Panc1 (cell line): ENCODE measurements at regions not wholly inside any gene's neighbourhood (a gene's known extent, or its start where the extent isn't known, plus 50 kb on each side); places are given as distances from the start of the nearest gene placed in this dataset.

ENCODE experiments used
- ATAC-seq: fragments of 200-7000 bp; cut with Tn5 transposase; 2 replicates; pipeline ENCODE4 v1.9.1; 2020; ENCODE audit warnings: mild to moderate bottlenecking, moderate library complexity
- BruUV-seq: library from RNA; stranded (reverse); fragments of 400-500 nt; replicated peaks from 2 replicates; lab custom pipeline; 2021; lab: Mats Ljungman, UMichigan
- CTCF ChIA-PET: fragments of 300-600 bp; sonication (Branson Sonifier 250); formaldehyde crosslinking; loops from one replicate; lab custom pipeline; 2022; ENCODE audit warnings: antibody characterized with exemption; lab: Charles Lee
- POLR2A ChIA-PET: fragments of 300-600 bp; sonication (Branson Sonifier 250); formaldehyde crosslinking; loops from one replicate; lab custom pipeline; 2022; ENCODE audit warnings: antibody characterized with exemption; lab: Charles Lee
- DNase-seq: peaks from one replicate; pipeline ENCODE4 v3.0.0-alpha.2; 2010; ENCODE audit warnings: low read depth, low spot score
- H3K27ac ChIP-seq: 2 replicates; pipeline ENCODE4 v1.5.1; 2011; ENCODE audit warnings: mild to moderate bottlenecking, low read length, inconsistent platforms
- H3K27me3 ChIP-seq: fragments of 200-500 bp; sonication (Bioruptor generic); 2 replicates; pipeline ENCODE4 v1.6.0; 2014; ENCODE audit warnings: low read length, inconsistent platforms; ENCODE audit not compliant: control insufficient read depth, insufficient read depth
- H3K36me3 ChIP-seq: fragments of 200-500 bp; sonication (Bioruptor generic); 2 replicates; pipeline ENCODE4 v1.5.1; 2014; ENCODE audit warnings: inconsistent platforms, mild to moderate bottlenecking, low read length, moderate library complexity; ENCODE audit not compliant: control insufficient read depth, insufficient read depth
- H3K4me1 ChIP-seq: 2 replicates; pipeline ENCODE4 v1.5.1; 2011; ENCODE audit warnings: inconsistent platforms, mild to moderate bottlenecking, low read length, moderate library complexity; ENCODE audit not compliant: control insufficient read depth, insufficient read depth
- H3K4me3 ChIP-seq, 2 experiments: 2 replicates each; pipeline ENCODE4 v1.5.1; 2011 to 2012; ENCODE audit warnings: low read depth in 2 of 2, low read length in 2 of 2, mild to moderate bottlenecking in 2 of 2, inconsistent platforms in 1 of 2, moderate library complexity in 1 of 2
- H3K9me3 ChIP-seq: fragments of 200-500 bp; sonication (Bioruptor generic); 2 replicates; pipeline ENCODE4 v1.5.1; 2014; ENCODE audit warnings: low read depth, mild to moderate bottlenecking, inconsistent platforms, low read length, moderate library complexity; ENCODE audit not compliant: control insufficient read depth, insufficient read depth
- POLR2AphosphoS5 ChIP-seq: IDR thresholded peaks from 2 replicates; pipeline ENCODE4 v1.6.1; 2012; ENCODE audit warnings: mild to moderate bottlenecking, low read depth, low read length, moderate library complexity
- SIN3A ChIP-seq: IDR thresholded peaks from 2 replicates; pipeline ENCODE4 v1.6.1; 2012; ENCODE audit warnings: low read depth, mild to moderate bottlenecking, low read length, moderate library complexity, borderline replicate concordance; ENCODE audit not compliant: insufficient read depth
- TCF7L2 ChIP-seq: IDR thresholded peaks from 2 replicates; pipeline ENCODE4 v1.6.1; 2011; ENCODE audit warnings: mild to moderate bottlenecking, low read depth, low read length, inconsistent platforms
- in situ Hi-C: cut with HindIII; loops from 2 replicates; pipeline ENCODE4 v1.10.0; 2016; ENCODE audit warnings: low sequenced_read_pairs, low pct_unique_long_range_greater_than_20kb
- intact Hi-C: fragments of 100-400 bp; cut with micrococcal nuclease; formaldehyde crosslinking; loops from one replicate; pipeline ENCODE4 v1.10.0; 2022; ENCODE audit not compliant: unreplicated experiment
- TF ChIP-seq, protein P1 (sequence below), 2 experiments: IDR thresholded peaks; 2 replicates each; pipeline ENCODE4 v1.6.1; 2011 to 2012; ENCODE audit warnings: low read depth in 2 of 2, control low read depth in 1 of 2, low read length in 1 of 2, mild to moderate bottlenecking in 1 of 2, moderate library complexity in 1 of 2; ENCODE audit not compliant: insufficient read depth in 1 of 2
- TF ChIP-seq, protein P2 (sequence below): fragments of 450-650 bp; IDR thresholded peaks from 2 replicates; pipeline ENCODE4 v1.5.1; 2017; ENCODE audit warnings: mild to moderate bottlenecking

- no TSS peak for BruUV-seq
Observed at GRCh38 chr15:29990035-29990434, 92.7 kb upstream of the GOLGA8J start.

DNA sequence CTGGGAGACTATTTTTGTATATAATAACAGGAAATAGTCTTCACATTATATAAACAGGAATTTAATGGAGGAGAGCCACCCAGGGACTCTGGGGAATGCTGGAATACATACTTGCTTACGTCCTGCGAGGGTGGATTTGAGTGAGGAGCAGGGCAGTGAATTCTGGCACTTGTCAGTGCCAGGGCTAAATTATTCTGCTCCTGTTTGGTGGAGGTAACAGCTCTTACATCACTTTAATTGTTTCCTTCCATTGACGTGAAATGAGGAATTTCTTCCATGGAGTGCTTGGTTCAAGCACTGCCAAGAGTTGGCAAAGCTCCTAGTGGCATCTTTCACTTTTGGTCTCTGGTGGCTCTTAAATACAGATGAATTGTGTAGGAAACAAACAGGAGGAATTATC, 94.1 kb upstream of the GOLGA8J start:
- Histone ChIP-seq H3K4me1 (no peaks in the 10 kb centered on the region), H3K9me3 (no peaks in the 10 kb centered on the region), H3K27ac (no peak overlapping the region), H3K4me3 (no peak overlapping the region), H3K27me3 (peaks cover 7% of the 10 kb centered on the region; the same call in 1 of the 2 replicates), H3K36me3 (no peaks in the 10 kb centered on the region)
- no TSS peak for BruUV-seq
- TF ChIP-seq TCF7L2 (no peak), POLR2AphosphoS5 (no peak), SIN3A (no peak)
- TF ChIP-seq, protein P1, sequence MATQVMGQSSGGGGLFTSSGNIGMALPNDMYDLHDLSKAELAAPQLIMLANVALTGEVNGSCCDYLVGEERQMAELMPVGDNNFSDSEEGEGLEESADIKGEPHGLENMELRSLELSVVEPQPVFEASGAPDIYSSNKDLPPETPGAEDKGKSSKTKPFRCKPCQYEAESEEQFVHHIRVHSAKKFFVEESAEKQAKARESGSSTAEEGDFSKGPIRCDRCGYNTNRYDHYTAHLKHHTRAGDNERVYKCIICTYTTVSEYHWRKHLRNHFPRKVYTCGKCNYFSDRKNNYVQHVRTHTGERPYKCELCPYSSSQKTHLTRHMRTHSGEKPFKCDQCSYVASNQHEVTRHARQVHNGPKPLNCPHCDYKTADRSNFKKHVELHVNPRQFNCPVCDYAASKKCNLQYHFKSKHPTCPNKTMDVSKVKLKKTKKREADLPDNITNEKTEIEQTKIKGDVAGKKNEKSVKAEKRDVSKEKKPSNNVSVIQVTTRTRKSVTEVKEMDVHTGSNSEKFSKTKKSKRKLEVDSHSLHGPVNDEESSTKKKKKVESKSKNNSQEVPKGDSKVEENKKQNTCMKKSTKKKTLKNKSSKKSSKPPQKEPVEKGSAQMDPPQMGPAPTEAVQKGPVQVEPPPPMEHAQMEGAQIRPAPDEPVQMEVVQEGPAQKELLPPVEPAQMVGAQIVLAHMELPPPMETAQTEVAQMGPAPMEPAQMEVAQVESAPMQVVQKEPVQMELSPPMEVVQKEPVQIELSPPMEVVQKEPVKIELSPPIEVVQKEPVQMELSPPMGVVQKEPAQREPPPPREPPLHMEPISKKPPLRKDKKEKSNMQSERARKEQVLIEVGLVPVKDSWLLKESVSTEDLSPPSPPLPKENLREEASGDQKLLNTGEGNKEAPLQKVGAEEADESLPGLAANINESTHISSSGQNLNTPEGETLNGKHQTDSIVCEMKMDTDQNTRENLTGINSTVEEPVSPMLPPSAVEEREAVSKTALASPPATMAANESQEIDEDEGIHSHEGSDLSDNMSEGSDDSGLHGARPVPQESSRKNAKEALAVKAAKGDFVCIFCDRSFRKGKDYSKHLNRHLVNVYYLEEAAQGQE (IDR thresholded peaks at IDR 0.05; ENCODE audit: insufficient read depth in 1 of 2, low read depth in 2 of 2, low read length in 1 of 2): no peak
- TF ChIP-seq, protein P2, sequence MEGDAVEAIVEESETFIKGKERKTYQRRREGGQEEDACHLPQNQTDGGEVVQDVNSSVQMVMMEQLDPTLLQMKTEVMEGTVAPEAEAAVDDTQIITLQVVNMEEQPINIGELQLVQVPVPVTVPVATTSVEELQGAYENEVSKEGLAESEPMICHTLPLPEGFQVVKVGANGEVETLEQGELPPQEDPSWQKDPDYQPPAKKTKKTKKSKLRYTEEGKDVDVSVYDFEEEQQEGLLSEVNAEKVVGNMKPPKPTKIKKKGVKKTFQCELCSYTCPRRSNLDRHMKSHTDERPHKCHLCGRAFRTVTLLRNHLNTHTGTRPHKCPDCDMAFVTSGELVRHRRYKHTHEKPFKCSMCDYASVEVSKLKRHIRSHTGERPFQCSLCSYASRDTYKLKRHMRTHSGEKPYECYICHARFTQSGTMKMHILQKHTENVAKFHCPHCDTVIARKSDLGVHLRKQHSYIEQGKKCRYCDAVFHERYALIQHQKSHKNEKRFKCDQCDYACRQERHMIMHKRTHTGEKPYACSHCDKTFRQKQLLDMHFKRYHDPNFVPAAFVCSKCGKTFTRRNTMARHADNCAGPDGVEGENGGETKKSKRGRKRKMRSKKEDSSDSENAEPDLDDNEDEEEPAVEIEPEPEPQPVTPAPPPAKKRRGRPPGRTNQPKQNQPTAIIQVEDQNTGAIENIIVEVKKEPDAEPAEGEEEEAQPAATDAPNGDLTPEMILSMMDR: no peak
- ATAC-seq (no peak), DNase-seq (no peak)
- POLR2A ChIA-PET: no interaction called here
- in situ Hi-C loops (no loop called here), intact Hi-C loops (no loop called here)
- CTCF ChIA-PET: no interaction called here

More at GRCh38 chr15:29990035-29990434, 92.7 kb upstream of the GOLGA8J start:
- intact Hi-C loops (no loop called here), in situ Hi-C loops (no loop called here)
- H3K4me3 ChIP-seq: no peak overlapping the region
- H3K27me3 ChIP-seq: peaks cover 7% of the 10 kb centered on the region; the same call in 1 of the 2 replicates
- no peaks in the 10 kb centered on the region for H3K4me1 ChIP-seq
- no peaks in the 10 kb centered on the region for H3K9me3 ChIP-seq
- ATAC-seq (no peak), DNase-seq (no peak)
- H3K27ac ChIP-seq: no peak overlapping the region
- no peaks in the 10 kb centered on the region; the same call in 1 of the 2 replicates for H3K36me3 ChIP-seq
- CTCF ChIA-PET: no interaction called here
- TF ChIP-seq SIN3A (no peak), TCF7L2 (no peak), POLR2AphosphoS5 (no peak)
- TF ChIP-seq, protein P1 (IDR thresholded peaks at IDR 0.05; ENCODE audit: insufficient read depth in 1 of 2, low read depth in 2 of 2, low read length in 1 of 2): no peak
- TF ChIP-seq, protein P2: no peak
- POLR2A ChIA-PET: interaction anchor here (0.6 kb wide), 1 partner anchor 156 kb away, joined by 3 read pairs; no protein-coding TSS in a partner anchor
